WTC11 (cell line): ENCODE measurements at regions not wholly inside any gene's neighbourhood (a gene's known extent, or its start where the extent isn't known, plus 50 kb on each side); places are given as distances from the start of the nearest gene placed in this dataset.

Experiments used
- CREM ChIP-seq: sonication (generic); formaldehyde crosslinking; IDR thresholded peaks from 2 replicates; pipeline ENCODE4 v1.8.1; 2022; ENCODE audit warnings: mild to moderate bottlenecking, missing genetic modification reagents, moderate library complexity
- ESRRA ChIP-seq: sonication (generic); formaldehyde crosslinking; IDR thresholded peaks from 2 replicates; pipeline ENCODE4 v1.8.1; 2022; ENCODE audit warnings: mild to moderate bottlenecking, missing genetic modification reagents, borderline replicate concordance
- ETV6 ChIP-seq: sonication (generic); formaldehyde crosslinking; IDR thresholded peaks from 2 replicates; pipeline ENCODE4 v1.8.1; 2022; ENCODE audit warnings: mild to moderate bottlenecking, missing genetic modification reagents
- FOXK1 ChIP-seq: sonication (generic); formaldehyde crosslinking; IDR thresholded peaks from 2 replicates; pipeline ENCODE4 v1.8.0; 2022; ENCODE audit warnings: mild to moderate bottlenecking, moderate library complexity, missing genetic modification reagents
- GABPB1 ChIP-seq: sonication (generic); formaldehyde crosslinking; IDR thresholded peaks from 2 replicates; pipeline ENCODE4 v1.8.1; 2023; ENCODE audit warnings: mild to moderate bottlenecking, missing genetic modification reagents
- JAZF1 ChIP-seq: fragments of 250-450 bp; sonication (Bioruptor Pico); IDR thresholded peaks from 2 replicates; pipeline ENCODE4 v1.9.0; 2021; ENCODE audit warnings: moderate library complexity, mild to moderate bottlenecking, inconsistent platforms
- NFE2L1 ChIP-seq: sonication (generic); formaldehyde crosslinking; IDR thresholded peaks from 2 replicates; pipeline ENCODE4 v1.8.1; 2023; ENCODE audit warnings: missing genetic modification reagents
- NR3C1 ChIP-seq: sonication (generic); formaldehyde crosslinking; conservative IDR thresholded peaks from 2 replicates; pipeline ENCODE4 v1.8.1; 2023; ENCODE audit warnings: low read depth, mild to moderate bottlenecking, missing genetic modification reagents
- TF ChIP-seq, protein P1 (sequence below): fragments of 200-600 bp; IDR thresholded peaks from 2 replicates; pipeline ENCODE4 v1.8.0; 2022; ENCODE audit warnings: antibody characterized with exemption
- TF ChIP-seq, protein P2 (sequence below): sonication (generic); formaldehyde crosslinking; IDR thresholded peaks from 2 replicates; pipeline ENCODE4 v1.8.1; 2022; ENCODE audit warnings: missing genetic modification reagents, borderline replicate concordance

DNA sequence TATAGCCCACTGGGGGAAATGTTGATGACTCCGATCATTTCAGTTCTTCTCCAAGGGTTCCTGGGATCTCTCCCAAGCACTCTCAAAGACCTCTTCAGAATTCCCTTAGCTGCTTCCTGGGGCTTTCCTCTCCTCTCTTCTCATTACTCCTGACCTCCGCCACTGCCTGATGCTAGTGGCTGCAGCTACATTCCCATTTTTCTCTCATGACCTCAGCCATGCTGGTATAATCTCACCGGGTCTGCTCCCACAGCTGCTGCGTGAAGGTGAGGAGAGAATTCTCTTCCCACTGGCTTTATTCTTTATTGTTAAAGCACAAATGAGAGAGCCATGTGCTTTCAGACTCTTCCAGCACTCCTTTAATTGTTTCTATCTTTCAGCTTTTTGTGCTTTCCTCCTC lies 312.0 kb upstream of the ETAA1 start:
- TF ChIP-seq GABPB1 (CRISPR knock-in tag) = no peak
- TF ChIP-seq, protein P1, sequence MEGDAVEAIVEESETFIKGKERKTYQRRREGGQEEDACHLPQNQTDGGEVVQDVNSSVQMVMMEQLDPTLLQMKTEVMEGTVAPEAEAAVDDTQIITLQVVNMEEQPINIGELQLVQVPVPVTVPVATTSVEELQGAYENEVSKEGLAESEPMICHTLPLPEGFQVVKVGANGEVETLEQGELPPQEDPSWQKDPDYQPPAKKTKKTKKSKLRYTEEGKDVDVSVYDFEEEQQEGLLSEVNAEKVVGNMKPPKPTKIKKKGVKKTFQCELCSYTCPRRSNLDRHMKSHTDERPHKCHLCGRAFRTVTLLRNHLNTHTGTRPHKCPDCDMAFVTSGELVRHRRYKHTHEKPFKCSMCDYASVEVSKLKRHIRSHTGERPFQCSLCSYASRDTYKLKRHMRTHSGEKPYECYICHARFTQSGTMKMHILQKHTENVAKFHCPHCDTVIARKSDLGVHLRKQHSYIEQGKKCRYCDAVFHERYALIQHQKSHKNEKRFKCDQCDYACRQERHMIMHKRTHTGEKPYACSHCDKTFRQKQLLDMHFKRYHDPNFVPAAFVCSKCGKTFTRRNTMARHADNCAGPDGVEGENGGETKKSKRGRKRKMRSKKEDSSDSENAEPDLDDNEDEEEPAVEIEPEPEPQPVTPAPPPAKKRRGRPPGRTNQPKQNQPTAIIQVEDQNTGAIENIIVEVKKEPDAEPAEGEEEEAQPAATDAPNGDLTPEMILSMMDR = no peak
- TF ChIP-seq ESRRA = no peak
- TF ChIP-seq ETV6 (CRISPR knock-in tag) = no peak
- TF ChIP-seq, protein P2, sequence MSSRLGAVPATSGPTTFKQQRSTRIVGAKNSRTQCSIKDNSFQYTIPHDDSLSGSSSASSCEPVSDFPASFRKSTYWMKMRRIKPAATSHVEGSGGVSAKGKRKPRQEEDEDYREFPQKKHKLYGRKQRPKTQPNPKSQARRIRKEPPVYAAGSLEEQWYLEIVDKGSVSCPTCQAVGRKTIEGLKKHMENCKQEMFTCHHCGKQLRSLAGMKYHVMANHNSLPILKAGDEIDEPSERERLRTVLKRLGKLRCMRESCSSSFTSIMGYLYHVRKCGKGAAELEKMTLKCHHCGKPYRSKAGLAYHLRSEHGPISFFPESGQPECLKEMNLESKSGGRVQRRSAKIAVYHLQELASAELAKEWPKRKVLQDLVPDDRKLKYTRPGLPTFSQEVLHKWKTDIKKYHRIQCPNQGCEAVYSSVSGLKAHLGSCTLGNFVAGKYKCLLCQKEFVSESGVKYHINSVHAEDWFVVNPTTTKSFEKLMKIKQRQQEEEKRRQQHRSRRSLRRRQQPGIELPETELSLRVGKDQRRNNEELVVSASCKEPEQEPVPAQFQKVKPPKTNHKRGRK = no peak
- TF ChIP-seq NFE2L1 = no peak
- TF ChIP-seq JAZF1 = no peak
- no peak for TF ChIP-seq FOXK1 (CRISPR knock-in tag)
- TF ChIP-seq CREM (CRISPR knock-in tag) = no peak
- TF ChIP-seq NR3C1 = no peak
